ENCODE measurements at regions not wholly inside any gene's neighbourhood (a gene's known extent, or its start where the extent isn't known, plus 50 kb on each side); places are given as distances from the start of the nearest gene placed in this dataset.

GRCh38 chr5:12330381-12330780, 426.1 kb upstream of the CTNND2 start:
- Histone ChIP-seq H2BK12ac (ENCODE audit: low read depth, low read length) (peak overlapping the region; percentile 70; the same call in 1 of the 2 replicates), H2AK5ac (ENCODE audit: low read depth, low read length) (peak overlapping the region; percentile 54), H3K4me3 (ENCODE audit: extremely low read depth in 1 of 4, insufficient read depth in 2 of 4, low read depth in 3 of 4, low read length in 4 of 4) (peak overlapping the region in 1 of 4 experiments; percentile 38; a peak in 1 of 8 replicates), H3K9ac (replicated peaks in 1 of 4; ENCODE audit: extremely low read depth in 1 of 4, low read depth in 3 of 4, low read length in 3 of 4) (no peak overlapping the region), H4K91ac (replicated peaks; ENCODE audit: insufficient read length, low read length) (peak overlapping the region; percentile 25), H2AFZ (ENCODE audit: low read length) (no peak overlapping the region), H2BK120ac (replicated peaks; ENCODE audit: low read depth, low read length) (peak overlapping the region; percentile 73), H2BK5ac (ENCODE audit: low read depth, low read length) (peak overlapping the region; percentile 91; the same call in 1 of the 2 replicates), H4K5ac (ENCODE audit: insufficient read length, low read depth, low read length) (peak overlapping the region; percentile 8), H3K27ac (ENCODE audit: low read depth, low read length) (peak overlapping the region; percentile 68), H3K4ac (replicated peaks; ENCODE audit: insufficient read length, low read depth, low read length) (no peak overlapping the region), H3K27me3 (replicated peaks in 1 of 4; ENCODE audit: control insufficient read depth in 3 of 4, extremely low read depth in 1 of 4, insufficient read depth in 3 of 4, low read length in 3 of 4) (no peaks in the 10 kb centered on the region), H4K8ac (ENCODE audit: extremely low read depth, insufficient read depth, low read length) (no peak overlapping the region), H3K4me1 (replicated peaks in 1 of 4; ENCODE audit: control insufficient read depth in 3 of 4, insufficient read depth in 4 of 4, low read length in 3 of 4) (peaks cover 4 to 18% (median 11%) of the 10 kb centered on the region in 4 experiments), H4K20me1 (replicated peaks in 1 of 2; ENCODE audit: control insufficient read depth in 1 of 2, insufficient read depth in 2 of 2, low read length in 2 of 2) (no peaks in the 10 kb centered on the region), H3K79me2 (ENCODE audit: control insufficient read depth in 1 of 2, insufficient read depth in 2 of 2, low read length in 2 of 2) (no peaks in the 10 kb centered on the region), H2BK15ac (ENCODE audit: low read length) (no peak overlapping the region), H3K18ac (ENCODE audit: extremely low read depth, low read length) (peak overlapping the region; percentile 48; the same call in 1 of the 2 replicates), H3K23me2 (ENCODE audit: low read depth, low read length) (no peaks in the 10 kb centered on the region), H3K36me3 (ENCODE audit: control insufficient read depth in 2 of 4, insufficient read depth in 4 of 4, low read length in 3 of 4) (peaks cover 0 to 12% (median 1%) of the 10 kb centered on the region in 4 experiments; a peak in 3 of 8 replicates), H3K56ac (replicated peaks; ENCODE audit: insufficient read length, low read depth, low read length) (no peak overlapping the region), H3K23ac (ENCODE audit: insufficient read length) (no peak overlapping the region), H3K79me1 (ENCODE audit: low read depth, low read length) (no peaks in the 10 kb centered on the region), H2BK20ac (ENCODE audit: low read length) (no peak overlapping the region; the same call in 1 of the 2 replicates), H3K4me2 (ENCODE audit: insufficient read depth in 1 of 2, low read depth in 2 of 2, low read length in 2 of 2) (peak overlapping the region in 1 of 2 experiments; percentile 5; a peak in 2 of 4 replicates), H3K9me3 (ENCODE audit: insufficient read depth in 2 of 2, low read depth in 1 of 2, low read length in 1 of 2) (peaks cover 8 to 16% of the 10 kb centered on the region in 2 experiments; a peak in 3 of 4 replicates), H3K14ac (ENCODE audit: insufficient read length) (no peak overlapping the region)
- ChIA-PET CTCF (ENCODE audit: partially characterized antibody) (interaction anchor here (1.7 kb wide), 1 partner anchor 58 kb away, joined by 5 read pairs; no protein-coding TSS in a partner anchor), POLR2A (ENCODE audit: partially characterized antibody) (interaction anchor here (0.8 to 4.3 kb wide), 7 partner anchors 9 to 322 kb away, joined by 3 to 35 read pairs (median 4); no protein-coding TSS in a partner anchor)
- no peak for FAIRE-seq
- 62% methylated on average over 4 of the region's 4 CpGs; no CpG with 5 or more reads in 1 of the 2 experiments for WGBS, 2 experiments (ENCODE audit: extremely low coverage in 1 of 2, insufficient coverage in 1 of 2, insufficient read length in 1 of 2, insufficient replicate concordance in 2 of 2, low coverage in 1 of 2, low lambda C conversion rate in 2 of 2, missing lambda C conversion rate in 1 of 2)
- no peak for DNase-seq (ENCODE audit: low read depth in 1 of 2, low spot score in 2 of 2)
- no peak for TF ChIP-seq CTCF (IDR thresholded peaks at IDR 0.05; ENCODE audit: control extremely low read depth in 1 of 3, insufficient read depth in 1 of 3, low read depth in 1 of 3, low read length in 3 of 3)
- TF ChIP-seq PHF8 (conservative IDR thresholded peaks at IDR 0.05; ENCODE audit: low read depth, low read length), result no peak
- TF ChIP-seq TAF1 (IDR thresholded peaks at IDR 0.05; ENCODE audit: low read depth, low read length), result no peak
- no peak for TF ChIP-seq CBX8 (IDR thresholded peaks at IDR 0.05; ENCODE audit: borderline replicate concordance, low read depth, low read length)
- TF ChIP-seq CEBPB (IDR thresholded peaks at IDR 0.05; ENCODE audit: low read depth, low read length), result no peak
- no peak for TF ChIP-seq SIX5 (IDR thresholded peaks at IDR 0.05; ENCODE audit: low read depth, low read length)
- TF ChIP-seq CHD2 (IDR thresholded peaks at IDR 0.05; ENCODE audit: low read length), result no peak
- no peak for TF ChIP-seq EGR1 (IDR thresholded peaks at IDR 0.05; ENCODE audit: borderline replicate concordance, low read depth, low read length)

Data from H1 (cell line).